ENCODE measurements at regions not wholly inside any gene's neighbourhood (a gene's known extent, or its start where the extent isn't known, plus 50 kb on each side); places are given as distances from the start of the nearest gene placed in this dataset.
"Not testable (repeated sequence)": the region's sequence is repeated elsewhere in the genome, so short reads cannot be mapped to it uniquely, and the experiment has no call there.

DNA sequence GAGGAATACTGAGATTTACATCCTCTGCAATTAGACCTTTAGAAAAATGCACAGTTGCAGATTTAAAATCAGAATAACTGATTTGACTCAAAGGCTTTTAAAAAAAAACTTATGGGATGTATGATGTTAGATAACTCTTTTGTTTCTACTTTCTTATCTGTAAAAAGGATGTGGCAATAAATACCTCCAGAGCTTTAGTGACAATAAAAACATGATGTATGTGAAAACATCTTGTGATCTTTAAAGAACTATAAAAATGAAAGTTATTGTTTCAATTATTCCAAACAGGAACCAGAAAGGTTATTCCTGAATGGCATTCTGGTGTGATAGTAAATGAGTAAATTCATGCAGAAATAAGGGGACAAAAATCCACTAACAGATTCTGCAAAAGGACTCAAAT is 2712.2 kb upstream of the PCDH20 start:
- no peak for DNase-seq (ENCODE audit: low read depth)

DNA sequence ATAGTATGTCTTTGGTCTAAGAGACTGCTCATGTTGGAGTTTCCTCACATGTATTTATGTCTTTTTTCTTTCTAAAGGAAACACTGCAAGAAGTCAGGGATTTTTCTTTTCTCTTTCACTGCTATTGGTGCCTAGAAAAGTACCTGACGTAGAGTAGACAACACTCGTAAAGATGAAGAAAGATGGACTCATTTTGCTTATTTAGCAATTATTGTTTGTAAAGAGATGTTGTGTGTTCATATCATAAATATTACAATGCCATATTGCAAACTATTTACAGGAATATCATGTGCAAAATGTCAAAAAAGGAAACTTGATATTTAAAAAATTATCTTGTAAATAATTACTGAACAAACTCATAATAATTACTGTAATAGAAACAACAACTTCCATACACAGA is 2711.5 kb upstream of the PCDH20 start:
- DNase-seq (ENCODE audit: low read depth): no peak

DNA sequence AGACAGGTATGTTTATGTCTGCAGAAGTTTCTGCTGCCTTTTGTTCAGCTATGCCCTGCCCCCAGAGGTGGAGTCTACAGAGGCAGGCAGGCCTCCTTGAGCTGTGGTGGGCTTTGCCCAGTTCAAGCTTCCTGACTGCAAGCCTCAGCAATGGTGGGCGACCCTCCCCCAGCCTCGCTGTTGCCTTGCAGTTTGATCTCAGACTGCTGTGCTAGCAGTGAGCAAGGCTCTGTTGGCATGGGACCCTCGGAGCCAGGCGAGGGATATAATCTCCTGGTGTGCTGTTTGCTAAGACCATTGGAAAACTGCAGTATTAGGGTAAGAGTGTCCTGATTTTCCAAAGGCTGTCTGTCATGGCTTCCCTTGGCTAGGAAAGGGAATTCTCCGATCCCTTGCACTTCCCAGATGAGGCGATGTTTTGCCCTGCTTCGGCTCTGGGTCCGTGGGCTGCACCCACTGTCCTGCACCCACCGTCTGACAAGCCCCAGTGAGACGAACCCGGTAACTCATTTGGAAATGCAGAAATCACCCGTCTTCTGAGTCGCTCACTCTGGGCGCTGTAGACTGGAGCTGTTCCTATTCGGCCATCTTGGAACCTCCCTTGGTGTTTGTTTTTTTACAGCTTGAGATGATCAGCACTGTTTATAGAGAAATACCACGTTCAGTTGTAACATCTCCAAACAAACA is 2705.5 kb upstream of the PCDH20 start:
- not testable (repeated sequence) for DNase-seq (ENCODE audit: low read depth)

DNA sequence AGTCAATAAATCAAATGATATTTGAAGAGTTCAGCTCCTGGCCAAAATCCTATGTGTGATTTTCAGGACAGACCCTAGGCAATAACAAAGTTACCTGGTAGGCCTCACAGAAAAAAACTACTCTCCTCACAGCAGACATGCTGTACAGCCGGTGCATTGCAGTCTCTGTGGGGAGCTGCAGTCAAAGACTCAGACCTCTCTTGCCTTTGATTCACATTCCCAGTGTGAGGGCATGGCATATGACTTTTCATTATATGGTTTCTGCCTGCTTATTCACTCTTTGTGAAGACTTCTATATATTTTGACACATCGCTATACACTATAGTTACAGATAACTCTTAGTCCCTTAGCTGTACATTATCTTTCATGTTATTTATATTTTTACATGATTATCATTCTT is 2684.3 kb upstream of the PCDH20 start:
- DNase-seq (ENCODE audit: low read depth): no peak

DNA sequence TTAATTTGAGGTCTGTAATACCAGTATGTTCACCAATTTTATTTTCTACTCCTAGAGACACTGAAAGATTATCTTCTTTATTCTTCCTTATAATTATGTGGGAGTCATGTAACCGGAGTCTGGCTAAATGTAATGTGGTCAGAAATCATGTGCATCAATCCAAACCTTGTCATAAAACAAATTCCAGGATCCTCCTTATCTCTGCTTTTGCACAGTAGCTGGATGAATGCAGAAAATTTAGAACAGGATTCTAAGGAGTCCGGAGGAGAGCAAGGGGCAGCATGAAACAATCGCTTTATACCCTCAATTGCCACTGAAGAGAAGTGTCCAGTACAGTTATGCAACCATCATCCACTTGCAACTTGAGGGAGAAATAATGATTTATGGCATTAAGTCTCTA is 2674.7 kb upstream of the PCDH20 start:
- DNase-seq (ENCODE audit: low read depth): no peak

DNA sequence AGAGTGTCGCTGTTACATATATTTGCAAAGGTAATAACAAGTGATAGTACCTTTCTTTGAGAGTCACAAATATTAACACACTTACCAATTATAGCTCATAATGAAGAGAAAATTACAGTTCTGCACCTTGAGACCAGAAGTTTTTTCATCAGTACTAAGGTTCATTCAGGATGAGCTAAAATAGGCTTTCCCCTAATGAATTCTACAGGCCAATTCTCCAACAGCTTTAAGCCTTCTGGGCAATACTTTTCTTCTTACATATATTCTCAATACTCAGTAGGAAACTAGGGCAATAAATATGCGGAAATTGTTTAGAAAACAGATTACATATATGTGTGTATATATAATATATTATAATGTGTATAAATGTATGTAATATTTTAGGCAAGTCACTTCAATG is 2672.8 kb upstream of the PCDH20 start:
- DNase-seq (ENCODE audit: low read depth): no peak

DNA sequence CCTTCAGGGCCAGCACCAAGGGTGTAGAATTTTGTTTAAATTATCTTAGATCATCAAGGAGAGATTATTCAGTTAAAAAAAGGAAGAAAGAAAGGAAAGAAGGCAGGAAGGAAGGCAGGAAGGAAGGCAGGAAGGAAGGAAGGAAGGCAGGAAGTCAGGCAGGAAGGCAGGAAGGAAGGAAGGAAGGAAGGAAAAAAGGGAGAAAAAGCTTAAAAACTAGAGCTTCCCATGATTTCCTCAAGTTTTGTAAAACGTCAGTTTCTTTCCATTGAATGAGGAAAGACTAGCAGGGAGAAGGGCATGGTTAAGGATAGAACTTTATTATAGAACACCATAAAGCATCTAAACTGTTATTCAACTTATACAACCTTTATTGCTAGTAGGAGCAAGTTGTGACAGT is 2672.0 kb upstream of the PCDH20 start:
- DNase-seq (ENCODE audit: low read depth): no peak

DNA sequence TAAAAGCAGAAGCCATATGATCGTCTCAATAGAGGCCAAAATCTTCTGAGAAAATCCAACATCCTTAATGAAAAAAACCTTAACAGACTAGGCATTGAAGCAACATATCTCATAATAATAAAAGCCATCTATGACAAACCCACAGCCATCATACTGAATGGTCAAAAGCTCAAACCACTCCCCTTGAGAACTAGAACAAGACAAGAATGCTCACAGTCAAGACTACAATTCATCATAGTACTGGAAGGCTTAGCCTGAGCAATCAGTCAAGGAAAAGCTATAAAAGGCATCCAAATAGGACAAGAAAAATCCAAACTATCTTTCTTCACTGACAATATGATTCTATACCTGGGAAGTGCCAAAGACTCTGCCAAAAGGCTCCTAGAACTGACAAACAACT is 2668.2 kb upstream of the PCDH20 start:
- DNase-seq (ENCODE audit: low read depth): no peak

DNA sequence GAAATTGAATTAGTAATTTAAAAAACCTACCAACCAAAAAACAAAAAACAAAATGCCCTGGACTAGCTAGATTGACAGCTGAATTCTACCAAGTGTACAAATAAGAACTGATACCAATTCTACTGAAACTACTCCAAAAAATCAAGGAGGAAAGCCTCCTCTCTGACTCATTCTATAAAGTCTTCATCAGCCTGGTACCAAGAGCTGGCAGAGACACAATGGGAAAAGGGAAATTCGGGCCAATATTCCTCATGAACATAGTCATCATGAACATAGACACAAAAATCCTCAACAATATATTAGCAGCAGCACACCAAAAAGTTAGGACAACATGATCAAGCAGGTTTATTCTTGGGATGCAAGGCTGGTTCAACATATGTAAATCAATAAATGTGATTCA is 2667.7 kb upstream of the PCDH20 start:
- no peak for DNase-seq (ENCODE audit: low read depth)

DNA sequence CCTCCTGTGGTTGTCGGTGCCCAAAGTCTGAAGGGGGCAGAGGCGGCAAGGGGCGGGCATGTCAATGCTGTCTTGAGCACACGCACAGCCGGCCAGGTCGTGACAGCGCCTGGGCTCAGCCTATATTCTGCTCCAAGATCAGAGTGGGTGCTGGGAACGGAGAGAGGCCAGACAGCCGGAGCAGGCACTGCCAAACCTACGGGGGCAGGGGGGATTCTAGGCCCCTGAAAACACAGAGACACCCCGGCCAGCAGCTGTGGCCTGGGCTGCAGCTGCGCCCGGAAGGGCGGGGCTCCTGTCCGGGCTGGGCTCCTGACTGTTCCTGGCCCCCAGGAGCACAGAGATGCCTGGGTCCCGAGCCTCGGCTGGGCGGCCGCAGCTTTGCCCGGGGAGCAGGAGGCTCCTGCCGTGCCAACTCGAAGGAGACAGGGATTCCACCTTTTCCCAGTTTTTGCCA is 2662.9 kb upstream of the PCDH20 start:
- DNase-seq (ENCODE audit: low read depth): no peak

DNA sequence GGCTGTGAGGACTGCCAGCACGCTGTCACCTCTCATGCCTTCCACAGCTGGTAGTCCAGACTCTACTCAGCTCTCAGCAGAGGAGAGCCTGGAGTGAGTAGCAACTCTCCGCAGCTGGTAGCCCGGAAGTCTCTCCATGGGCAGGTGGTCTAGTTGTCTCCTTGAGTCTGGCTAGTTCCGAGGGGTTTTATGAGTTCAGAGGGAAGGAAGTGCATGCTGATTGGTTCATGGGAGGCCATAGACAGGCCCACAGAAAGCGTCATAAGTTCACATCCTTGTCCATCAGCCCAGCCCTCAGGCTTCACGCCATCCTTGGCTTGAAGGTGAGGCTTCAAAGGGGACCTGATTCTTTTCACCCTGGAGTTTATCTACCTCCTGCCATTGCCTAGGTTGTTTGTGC is 2662.4 kb upstream of the PCDH20 start:
- DNase-seq (ENCODE audit: low read depth): no peak

DNA sequence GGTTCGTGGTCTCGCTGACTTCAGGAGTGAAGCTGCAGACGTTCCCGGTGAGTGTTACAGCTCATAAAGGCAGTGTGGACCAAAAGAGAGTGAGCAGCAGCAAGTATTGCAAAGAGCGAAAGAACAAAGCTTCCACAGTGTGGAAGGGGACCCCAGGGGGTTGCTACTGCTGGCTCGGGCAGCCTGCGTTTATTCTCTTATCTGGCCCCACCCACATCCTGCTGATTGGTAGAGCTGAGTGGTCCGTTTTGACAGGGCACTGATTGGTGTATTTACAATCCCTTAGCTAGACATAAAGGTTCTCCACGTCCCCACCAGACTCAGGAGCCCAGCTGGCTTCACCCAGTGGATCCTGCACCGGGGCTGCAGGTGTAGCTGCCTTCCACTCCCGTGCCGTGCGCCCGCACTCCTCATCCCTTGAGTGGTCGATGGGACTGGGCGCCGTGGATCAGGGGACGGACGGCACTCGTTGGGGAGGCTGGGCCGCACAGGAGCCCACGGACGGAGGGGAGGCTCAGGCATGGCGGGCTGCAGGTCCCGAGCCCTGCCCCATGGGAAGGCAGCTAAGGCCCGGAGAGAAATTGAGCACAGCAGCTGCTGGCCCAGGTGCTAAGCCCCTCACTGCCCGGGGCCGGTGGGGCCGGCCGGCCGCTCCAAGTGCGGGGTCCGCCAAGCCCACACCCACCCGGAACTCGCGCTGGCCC is 2661.6 kb upstream of the PCDH20 start:
- not testable (repeated sequence) for DNase-seq (ENCODE audit: low read depth)

DNA sequence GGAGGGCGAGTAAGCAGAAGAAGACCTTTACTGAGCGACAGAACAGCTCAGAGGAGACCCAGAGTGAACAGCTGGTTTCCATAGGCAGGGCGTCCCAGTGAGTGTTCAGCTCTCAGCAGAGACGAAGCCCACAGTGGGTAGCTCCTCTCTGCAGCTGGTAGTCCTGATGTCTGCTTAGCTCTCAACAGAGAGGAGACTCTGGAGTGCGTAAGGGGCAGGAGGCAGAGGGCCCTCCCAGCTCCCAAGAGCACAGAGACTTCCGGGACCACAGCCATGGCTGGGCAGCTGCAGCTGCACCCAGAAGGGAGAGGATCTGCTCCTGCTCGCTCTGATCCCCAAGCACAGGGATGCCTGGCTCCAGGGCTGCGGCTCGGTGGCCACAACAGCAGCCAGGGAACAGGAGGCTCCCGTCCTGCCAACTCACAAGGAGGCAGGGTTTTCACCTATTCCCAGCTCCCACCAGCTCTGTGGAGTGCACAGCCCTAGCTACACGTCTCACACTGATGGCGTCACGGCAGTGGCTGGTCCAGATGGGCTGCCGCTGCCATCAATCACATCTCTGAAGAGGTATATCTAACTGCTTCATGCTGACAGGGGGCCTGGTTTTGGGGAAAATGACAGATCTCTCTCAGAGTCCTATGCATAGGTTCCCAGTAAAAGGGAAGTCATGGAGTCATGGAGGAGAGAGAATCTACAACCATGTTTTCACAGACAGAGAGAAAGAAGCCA is 2660.1 kb upstream of the PCDH20 start:
- no peak for DNase-seq (ENCODE audit: low read depth)

DNA sequence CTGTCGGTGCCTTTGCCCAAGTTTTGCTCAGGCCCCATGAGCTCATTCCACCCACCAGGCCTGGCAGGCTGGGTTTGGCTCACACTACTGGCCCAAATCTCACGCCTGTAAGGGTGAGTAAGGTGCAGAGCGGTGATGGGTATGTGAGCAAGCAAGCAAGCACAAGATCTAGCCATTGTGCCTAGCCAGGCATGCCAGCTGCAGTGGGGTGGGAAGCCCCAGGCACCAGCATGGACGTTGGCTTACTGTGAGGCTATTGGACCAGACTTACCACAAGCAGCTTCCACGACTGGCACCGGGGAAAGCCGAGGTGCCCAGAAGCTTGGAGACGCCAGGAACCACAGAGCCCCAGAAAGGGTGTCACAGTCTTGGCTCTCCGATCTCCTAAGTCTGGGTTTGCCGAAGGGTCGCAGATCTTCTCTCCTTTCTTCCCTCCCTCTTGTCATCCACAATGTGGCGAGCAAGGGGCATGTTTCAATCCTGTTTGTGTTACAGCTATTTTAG is 2659.4 kb upstream of the PCDH20 start:
- DNase-seq (ENCODE audit: low read depth): no peak

DNA sequence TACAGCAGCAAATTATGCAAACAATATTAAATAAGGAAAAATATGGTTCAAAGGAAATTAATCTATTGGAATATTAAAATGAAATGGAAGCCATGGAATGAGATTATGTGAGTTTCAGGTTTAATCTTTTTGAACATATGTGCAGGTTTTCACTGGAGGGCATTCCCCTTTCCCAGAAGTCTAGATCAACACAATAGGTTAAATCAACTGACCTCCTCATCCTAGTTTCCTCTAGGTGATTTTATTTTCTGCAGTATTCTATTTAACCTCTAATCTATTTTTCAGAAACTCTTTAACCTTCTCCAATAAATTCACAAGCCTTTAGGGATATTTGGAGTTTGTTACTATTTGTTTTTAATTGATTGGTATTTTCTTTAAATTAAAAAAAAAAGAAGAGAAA is 2657.6 kb upstream of the PCDH20 start:
- DNase-seq (ENCODE audit: low read depth): no peak

DNA sequence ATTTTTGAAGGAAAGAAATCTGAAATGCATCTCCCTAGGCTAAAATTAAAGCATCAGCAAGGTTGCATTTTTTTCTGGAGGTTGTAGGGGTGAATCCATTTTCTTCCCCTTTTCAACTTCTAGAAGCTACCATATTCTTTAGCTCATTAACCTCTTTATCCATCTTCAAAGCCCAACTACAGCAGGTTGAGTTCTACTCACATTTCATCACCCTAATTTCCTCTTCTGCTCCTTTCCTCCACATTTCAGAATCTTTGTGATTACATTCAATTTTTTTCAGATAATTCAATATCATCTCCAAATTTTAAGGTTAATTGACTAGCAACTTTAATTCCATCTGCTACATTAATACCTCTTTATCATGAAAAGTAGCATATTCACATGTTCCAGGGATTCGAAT is 2655.7 kb upstream of the PCDH20 start:
- no peak for DNase-seq (ENCODE audit: low read depth)

DNA sequence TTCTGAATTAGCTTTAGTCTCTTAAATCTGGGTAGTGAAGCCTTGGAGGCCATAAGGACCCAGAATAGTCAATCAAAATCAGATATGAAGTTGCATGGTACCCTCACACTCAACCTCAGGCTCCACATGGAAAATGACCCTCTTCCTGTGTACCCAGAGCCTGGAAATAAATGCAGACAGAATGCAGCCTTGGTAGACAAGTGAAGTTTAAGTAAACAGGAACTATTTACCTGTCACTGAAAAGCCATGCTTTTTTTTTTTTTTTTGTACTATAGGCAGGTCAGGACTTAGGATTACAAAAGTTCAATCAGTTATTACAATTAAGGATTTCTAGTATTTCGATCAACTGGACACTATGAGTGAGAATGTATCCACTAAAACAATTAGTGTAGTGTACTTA is 2654.2 kb upstream of the PCDH20 start:
- DNase-seq (ENCODE audit: low read depth): no peak

DNA sequence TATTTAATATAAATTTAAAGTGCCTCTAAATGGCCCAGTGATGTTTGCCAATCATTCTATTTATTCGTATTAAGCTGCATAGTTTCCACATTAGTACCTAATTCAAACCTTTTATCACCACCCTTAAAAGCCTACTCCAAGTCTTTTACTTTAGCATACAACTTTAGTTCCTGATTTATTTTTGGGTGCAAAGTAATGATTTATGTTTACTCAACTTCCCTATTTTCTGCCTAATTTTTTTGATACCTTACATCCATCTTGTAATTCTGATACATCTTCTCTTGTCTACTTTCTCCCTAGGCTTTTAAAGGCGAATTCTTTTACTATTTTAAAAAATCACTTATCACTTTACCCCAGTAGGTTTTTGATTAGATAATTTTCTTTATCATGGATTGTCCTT is 2651.1 kb upstream of the PCDH20 start:
- no peak for DNase-seq (ENCODE audit: low read depth)

DNA sequence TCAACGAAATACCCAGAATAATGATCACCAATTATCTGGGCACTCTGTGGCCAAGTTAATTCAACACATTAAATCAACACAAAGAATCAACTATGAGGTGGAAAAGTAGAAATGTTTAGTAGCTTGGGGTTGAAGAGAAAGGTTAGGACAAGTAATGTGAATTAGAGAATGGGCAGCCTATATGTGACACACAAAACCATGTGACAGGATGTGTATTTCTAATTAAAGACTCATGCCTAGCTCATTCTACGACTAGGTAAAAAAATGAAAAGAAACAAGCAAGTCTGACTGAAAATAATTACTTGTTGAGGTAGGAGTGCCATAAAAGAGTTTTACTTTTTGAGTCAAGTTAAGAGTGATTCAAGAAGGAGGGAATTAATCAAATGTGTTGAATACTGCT is 2646.0 kb upstream of the PCDH20 start:
- no peak for DNase-seq (ENCODE audit: low read depth)

DNA sequence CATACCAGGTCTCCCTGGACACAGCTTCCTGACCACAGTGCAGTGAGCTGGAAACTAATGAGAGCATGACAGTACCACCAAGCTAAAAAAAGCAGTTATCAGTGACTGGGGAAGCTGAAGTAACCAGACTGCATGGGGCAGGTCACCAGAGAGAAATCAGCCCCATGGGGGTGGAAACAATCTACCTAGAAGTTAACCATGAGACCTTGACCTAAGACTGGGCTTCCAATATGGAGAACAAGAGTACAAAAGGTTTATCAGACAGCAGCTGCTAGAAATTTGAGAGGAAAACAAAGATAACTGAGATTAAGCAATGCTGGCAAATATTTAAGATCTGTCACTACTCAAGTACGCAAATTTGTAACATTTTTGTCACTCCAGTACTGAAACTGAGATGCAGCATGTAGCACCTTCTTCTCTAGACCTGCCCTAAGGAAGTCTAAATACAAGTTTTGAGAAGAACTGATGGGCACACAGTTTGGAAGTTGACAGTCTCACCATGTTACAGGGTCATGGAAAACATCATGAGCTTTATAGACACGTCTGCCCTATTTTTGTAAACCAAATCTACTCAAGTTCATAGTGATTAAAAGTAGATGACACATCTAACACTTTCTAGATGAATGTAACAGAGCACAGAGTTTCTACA is 2641.8 kb upstream of the PCDH20 start:
- DNase-seq (ENCODE audit: low read depth): no peak

DNA sequence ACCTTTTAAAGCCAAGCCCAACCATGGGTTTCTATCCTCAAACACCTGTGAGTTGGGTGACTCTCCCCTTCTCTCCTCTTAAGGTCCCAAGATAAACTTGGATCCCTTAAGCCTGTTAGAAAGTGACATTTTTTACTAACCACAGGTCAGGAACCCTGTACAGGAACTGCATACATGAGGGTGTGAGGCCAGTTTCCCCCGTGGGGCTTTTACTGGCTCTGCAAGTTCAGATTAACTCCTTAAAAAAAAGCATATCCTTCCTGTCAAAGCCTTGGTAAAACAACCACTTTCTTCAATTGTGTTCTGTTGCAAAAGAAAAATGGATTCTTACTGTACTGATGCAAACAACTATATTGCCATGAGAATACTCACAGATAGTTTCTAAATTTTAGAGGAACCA is 2638.7 kb upstream of the PCDH20 start:
- DNase-seq (ENCODE audit: low read depth): no peak

DNA sequence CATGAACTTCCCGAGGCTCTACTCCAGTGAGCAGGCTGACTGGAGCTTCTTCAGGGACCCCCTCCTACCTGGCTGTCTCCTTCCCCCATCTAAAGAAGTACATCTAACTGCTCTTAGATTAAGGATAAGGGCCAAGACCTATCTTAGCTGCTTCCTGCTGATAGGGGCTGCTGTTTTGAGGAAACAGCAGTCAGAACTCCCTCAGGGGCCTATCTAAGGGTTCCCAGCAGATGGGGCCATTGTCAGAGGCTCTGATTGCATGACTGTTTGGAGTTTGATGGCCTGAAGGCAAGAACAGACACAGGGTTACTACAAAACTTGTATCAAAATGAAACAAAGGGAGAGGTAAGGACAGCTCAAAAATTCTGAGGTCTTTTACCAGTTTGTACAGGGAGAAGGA is 2636.9 kb upstream of the PCDH20 start:
- no peak for DNase-seq (ENCODE audit: low read depth)
